GM21576 (cell line): ENCODE measurements at regions not wholly inside any gene's neighbourhood (a gene's known extent, or its start where the extent isn't known, plus 50 kb on each side); places are given as distances from the start of the nearest gene placed in this dataset.

ENCODE experiments used
- ATAC-seq: cut with Tn5 transposase; IDR thresholded peaks from one replicate; pipeline ENCODE4 v1.9.1; 2021; ENCODE audit warnings: mild to moderate bottlenecking, moderate library complexity; ENCODE audit not compliant: unreplicated experiment

DNA sequence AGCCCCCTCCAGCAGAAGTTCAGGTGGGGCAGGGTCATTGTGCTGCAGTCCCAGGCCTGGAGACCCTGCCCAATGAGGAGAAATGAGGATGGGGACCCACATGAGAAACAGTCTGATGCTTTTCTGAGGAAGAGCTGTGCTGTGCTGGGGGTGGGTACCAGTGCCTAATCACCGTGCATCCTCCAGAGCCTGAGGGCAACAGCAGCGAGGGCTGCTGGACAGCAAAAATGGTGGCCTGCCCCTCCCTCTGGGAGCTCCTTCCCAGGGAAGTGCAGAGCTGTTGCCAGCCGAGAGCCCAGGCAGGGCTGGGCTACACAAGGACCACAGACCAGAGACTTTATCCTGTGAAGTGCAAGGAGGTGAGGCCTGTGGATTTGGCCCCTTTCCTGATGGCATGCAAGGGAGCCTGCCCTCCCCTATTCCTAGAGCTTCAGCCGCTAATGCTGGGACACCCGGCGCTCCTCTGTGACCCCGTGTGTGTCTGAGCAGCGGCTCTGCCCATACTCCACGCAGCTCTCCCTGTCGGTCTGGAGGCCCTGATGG is 134.8 kb downstream of the DSEL start:
- no peak for ATAC-seq

DNA sequence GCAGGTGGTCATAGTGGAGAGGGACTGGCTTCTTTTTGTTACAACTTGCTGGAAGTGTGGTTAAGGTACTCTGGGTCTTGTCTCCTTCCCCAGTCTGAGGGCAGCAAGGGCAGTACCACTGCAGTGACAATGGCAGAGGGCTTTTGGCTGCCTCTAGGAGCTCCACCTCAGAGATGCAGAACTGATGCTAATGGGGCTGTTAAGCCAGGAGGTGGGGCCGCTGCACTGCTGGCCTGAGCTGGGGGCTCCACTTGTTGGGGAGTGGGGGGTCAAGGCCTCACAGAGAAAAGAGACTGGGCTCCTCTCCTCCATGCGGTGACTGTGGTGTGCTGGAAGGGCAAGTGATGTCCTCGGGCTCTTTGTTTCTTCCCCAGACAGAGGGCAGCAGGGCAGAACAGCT is 135.7 kb downstream of the DSEL start:
- ATAC-seq: no peak

DNA sequence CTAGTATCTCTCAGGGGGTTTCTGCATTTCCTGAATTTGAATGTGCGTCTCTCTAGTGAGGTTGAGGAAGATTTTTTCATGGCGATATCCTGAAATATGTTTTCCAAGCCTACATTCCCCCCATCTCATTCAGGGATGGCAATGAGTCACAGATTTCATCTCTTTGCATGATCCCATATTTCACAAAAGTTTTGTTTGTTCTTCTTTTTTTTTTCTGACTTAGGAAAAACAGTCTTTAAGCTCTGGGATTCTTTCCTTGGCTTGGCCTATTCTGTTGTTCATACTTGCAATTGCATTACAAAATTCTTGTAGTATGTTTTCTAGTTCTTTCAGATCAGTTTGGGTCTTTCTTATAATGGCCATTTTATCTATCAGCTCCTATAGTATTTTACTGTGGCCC is 136.5 kb downstream of the DSEL start:
- ATAC-seq: no peak

DNA sequence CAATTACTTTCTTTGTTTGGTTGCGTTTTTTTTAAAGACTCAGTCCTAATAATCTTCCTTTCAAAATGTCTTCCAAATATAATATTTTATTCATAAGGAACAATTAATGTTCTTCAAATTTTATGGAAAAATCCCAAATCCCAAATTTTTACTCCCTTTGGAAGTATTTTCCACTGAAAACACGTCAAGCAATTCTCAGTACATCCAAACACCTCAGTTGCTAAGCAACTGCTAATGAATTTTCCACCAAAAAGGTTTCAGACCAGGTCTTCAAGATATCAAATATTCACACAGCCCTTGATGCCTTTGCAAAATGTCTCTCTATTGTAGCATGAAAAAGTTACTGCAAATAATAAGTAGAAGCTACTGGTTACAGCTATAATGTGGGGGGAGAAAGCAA is 140.1 kb downstream of the DSEL start:
- no peak for ATAC-seq

DNA sequence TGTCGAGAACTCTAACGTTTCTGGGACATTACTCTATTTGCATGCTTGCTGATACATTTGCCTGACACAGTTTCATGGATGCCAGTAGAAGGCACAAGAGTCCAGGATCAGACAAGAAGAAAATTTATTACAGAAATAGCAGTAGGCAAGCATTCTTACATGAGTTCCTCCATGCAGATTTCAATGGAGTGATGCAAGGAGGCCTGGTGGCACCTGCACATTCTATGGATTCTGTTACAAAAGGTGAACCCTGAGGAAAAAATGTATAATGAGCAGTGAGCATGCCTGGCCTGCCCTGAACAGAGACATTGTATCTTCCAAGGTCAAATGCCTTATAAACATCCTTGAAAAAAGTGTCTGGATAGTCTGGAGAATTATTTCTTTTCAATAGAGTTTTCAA is 142.9 kb downstream of the DSEL start:
- no peak for ATAC-seq

DNA sequence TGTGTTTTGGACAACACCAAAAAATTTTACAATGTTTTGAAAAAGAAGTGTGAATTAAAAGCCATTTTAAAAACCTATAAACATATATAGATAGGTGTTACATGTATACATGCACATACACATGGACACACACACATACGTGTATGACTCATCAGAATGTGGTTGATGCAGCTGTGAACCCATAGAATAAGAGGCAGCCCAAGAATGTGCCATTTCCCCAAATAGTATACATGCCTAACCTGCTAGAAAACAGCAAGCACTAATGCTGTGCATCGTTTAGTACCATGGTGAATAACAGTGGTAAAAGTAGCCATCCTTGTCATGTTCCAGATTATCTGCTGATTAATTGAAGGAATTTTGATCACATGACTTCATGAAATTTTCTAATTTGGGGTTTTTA is 149.0 kb downstream of the DSEL start:
- no peak for ATAC-seq

DNA sequence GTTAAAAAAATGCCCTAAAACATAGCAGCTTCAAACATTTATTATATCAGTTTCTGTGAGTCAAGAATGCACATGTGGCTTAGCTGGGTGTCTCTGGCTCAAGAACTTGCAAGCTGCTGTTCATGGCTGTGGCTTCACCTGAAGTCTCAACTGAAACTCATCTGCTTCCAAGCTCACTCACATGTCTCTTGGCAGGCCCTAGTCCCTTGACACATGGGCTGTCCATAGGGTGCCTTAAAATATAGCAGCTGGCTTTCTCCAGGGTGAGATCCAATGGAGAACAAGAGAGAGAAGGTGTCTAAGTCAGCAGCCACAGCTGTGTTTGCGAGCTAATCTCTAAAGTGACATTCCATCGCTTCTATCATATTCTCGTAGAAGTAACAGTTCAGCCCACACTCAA is 152.8 kb downstream of the DSEL start:
- no peak for ATAC-seq

DNA sequence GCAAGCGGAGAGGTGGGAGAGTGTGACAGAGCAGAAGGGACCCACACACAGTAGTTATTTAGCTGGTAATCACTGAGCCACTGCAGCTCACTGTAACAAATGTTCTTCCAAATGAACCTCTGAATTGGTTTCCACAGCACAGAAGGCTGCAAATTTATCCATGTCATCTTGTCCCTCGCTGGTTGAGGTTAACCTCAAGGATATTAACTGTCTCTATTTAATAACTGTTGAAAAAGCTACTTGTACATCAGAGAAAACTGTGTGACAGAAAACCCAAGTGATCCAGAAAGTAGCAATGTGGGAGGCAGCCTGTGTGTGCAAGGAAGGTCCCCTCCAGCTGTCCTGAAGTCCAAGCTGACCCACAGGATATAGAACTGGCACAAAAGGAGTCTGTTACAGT is 153.6 kb downstream of the DSEL start:
- no peak for ATAC-seq

DNA sequence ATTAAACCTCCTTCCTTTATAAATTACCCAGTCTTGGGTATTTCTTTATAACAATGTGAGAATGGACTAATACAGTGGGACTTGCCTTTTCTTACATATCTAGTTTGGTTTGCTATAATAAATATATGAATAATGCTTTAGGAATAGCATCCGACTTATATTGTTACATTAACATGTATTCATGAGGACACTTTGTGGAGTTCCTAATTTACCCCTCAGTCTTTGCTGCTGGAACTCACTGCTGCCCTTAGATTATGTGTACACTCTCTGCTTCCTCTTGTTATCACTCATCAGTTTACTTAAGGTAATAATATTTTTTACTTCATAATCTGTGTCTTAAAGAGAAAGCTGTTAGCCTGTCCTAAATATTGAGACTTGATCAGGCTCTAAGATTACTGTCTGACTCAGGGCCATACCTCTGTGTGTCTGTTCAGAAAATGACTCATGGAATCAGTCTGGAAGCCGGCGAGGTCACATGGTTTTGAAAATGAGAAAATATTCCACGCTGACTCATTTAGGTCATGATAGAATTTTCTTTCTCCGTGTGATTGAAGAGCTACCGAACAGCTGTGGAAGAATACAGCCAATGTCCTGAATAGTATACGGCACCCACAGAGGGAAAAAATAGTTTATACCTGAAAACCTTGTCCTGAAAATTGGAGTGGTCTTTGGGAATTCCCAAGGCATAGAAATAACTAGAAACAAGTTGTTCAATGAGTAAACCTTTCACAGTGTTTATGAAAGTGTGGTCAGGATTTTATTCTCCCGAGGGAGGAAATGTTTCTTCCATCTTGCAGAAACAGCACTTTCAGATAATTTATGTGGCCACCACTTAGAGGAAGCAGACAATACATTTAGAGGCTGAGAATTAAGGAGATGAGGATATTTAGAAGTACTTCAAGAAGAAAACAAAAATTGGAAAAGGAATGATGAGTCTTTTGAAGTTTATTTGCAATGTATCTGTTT is 156.4 kb downstream of the DSEL start:
- ATAC-seq: no peak

DNA sequence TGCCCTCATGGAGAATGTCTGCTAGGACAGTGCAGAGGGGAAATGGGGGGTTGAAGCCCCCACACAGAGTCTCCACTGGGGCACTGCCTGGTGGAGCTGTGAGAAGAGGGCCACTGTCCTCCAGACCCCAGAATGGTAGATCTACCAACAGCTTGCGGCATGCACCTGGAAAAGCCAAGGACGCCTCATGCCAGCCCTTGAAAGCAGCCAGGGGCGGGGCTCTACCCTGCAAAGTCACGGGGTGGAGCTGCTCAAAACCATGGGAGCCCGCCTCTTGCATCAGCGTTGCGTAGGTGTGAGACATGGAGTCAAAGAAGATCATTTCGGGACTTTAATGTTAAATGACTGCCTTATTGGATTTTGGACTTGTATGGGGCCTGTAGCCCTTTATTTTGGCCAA is 157.6 kb downstream of the DSEL start:
- no peak for ATAC-seq

DNA sequence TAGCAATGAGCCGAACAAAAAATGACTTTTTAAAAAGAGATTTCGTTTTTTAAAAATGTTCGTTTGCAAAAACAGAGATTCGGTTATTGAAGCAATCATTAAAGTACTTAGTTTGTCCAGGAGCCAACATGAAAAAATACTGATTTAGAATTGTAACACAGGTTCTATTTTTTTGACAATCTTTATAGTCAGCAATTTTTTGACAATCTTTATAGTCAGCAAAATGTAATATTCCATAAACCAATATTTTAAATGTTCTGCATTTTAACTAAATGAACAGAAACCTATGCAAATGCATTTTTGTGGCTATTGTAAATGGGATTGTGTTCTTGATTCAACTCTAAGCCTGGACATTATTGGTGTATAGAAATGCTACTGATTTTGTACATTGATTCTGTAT is 161.8 kb downstream of the DSEL start:
- ATAC-seq: no peak

DNA sequence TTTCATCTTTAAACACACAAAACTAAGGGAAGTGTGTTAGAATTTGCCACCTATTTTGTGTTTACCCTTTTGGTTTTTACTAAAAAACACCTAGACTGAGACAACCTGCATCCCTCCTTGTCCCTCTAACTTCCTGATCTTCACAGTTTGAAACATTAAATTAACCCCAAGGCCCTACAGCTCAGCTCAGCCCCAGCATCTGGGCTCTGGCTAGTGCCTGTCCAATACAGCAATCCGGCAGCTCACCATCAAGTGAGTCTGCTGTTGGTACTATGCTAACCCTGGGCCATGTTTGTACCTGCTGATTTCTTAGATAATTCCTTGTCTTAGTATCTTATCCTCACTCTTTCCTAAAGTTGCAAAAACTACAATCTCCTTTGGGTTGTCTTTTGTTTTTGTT is 162.4 kb downstream of the DSEL start:
- ATAC-seq: no peak

DNA sequence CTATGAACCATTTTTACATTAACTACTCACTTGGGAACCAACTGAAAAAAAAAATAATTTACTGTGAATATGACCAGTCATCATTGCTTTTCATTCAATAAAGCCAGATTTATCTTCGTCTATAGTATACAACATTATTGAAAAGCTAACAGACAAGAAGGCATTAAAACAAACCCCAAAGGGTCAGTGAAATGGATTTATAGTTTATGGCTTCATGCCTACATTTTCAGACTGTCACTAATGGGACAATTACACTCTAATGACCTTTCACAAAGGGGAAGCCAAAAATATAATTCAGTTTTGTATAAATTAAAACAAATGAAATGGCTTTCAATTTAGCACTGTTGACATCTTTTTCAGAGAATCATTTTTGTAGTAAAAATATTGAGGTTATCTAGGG is 169.1 kb downstream of the DSEL start:
- no peak for ATAC-seq

DNA sequence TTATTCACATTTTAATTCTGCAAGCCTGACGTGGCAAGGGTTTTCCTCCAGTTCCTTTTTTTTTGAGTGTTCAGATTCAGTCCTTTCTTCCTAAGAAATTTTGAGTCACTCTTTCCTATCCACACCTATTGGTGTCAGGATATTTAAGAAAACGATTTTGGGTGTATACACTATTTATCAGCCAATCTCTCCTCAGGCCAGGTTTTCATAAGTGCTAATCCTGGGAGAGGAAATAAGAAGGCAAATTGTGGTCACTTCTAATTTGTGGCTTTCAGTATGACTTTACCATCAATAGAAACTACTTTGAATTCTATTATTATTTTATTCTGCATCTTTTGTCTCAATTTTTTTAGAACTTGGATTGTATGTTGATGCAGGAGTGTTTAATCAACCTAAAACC is 174.4 kb downstream of the DSEL start:
- ATAC-seq: no peak

DNA sequence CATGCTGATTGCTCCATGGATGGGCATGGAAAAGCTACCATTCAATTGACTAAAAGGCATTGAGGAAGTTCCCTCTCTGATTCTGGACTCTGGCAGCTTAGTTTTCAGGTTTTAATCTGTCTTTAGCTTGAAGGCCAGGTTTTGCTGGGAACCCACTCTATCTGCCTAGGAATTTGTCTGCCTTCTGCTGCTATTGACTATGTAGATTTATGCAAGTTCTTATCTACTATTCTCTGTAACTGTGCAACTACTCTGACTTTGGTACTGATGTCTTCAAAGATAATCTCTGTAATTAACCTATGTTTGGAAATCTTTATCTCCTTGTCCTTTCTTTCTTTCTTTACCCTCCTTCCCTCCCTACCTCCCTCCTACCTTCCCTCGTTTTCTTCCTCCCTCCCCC is 178.8 kb downstream of the DSEL start:
- ATAC-seq: no peak

DNA sequence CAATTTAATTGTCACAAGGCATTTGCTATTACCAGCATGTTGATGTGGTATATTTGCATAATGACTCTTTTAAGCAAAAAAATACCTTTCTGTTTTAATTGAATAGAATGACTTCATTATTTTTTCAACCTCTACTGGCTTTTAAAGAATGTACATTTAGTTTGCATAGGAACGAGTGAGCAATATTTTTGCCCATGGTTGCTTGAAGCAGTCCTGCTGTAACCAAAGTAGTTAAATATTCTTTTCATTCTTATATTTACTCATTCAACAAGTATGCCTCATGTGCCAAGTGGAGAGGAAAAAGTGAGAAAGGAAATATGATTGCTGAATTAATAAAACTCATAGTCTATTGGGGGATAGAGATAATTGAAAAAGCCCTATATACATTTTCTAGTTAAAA is 184.7 kb downstream of the DSEL start:
- ATAC-seq: no peak

DNA sequence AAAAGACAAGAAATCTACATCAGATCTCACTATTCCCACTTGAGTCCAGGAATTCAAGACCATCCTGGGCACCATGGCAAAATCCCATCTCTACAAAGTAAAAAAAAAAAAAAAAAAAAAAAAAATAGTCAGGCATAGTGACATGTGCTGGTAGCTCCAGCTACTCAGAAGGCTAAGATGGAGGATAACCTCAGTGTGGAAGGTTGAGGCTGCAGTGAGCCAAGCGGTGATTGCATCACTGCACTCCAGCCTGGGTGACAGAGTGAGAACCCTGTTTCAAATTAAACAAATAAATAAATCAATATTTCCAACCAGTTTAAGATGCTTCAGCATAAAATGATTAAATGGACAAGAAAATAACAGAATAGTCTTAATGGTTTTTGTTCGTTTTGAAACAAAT is 197.4 kb downstream of the DSEL start:
- no peak for ATAC-seq

DNA sequence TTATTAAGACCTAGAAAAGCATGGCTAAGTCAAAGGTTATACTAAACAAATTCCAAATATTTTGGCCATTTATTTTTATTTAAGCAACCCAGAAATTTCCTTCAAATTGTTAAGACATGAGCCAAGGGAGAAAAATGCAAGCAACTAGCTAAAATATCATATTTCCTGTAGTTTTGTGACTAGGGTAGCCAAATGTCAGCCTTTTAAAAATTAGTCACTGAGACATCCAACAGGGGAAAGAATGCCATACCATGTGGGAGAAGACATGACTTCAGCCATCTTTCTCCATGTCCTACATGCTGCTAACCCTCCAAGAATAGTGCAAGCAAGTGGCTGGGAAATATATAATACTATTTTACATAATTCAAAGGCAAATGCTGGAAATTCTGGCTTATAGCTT is 197.9 kb downstream of the DSEL start:
- no peak for ATAC-seq

DNA sequence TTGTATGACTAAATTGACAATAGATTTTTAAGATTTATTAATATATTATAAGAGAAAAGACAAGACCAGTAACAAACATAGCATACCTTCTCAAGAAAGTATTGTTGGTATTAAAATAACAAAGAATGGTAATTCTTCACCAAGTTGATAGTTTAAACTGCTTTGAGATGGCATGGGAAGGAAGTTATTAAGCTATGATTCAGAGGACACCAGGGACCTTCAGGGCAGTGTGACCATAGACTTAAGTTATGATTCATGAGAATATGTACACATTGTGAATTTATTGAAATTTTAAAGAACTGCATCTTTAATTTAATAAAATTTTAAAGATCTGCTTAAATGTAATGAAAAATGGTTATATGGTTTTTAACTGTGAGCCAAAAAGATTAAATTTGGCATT is 205.7 kb downstream of the DSEL start:
- ATAC-seq: no peak

DNA sequence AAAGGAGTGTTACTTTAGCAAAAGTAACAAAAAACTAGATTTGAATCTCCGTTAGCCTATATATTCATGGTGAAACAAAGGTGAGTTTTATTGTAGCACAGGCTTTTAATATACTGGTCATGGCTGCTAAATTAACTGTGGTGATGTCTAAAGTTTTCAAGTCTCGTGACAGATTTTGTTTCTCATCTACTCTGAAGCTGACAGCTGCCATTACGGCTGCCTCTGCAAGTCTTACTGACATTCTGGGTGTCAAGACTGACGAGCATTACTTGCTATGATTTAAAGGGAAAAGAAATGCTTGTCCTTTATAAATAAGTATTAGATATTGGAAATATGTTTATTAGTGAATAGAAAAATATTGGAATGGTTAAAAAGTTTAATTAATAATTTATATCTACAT is 207.7 kb downstream of the DSEL start:
- no peak for ATAC-seq

DNA sequence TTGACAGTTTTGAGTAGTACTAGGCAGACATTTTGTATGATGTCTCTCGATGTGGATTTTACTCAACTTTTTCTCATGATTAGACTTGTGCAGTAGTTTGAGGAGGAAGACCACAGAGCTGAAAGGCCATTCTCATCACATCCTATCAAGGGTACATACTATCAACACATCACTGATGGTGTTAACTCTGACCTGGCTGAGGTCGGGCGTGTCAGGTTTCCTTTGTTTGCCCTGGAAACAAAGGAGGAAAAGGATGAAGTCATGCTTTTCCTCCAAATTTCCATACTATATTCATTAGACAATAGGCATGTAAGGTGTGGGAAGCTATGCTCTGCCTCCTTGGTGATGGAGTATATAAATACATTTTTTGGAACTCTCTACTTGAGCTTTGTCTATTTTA is 211.1 kb downstream of the DSEL start:
- no peak for ATAC-seq

DNA sequence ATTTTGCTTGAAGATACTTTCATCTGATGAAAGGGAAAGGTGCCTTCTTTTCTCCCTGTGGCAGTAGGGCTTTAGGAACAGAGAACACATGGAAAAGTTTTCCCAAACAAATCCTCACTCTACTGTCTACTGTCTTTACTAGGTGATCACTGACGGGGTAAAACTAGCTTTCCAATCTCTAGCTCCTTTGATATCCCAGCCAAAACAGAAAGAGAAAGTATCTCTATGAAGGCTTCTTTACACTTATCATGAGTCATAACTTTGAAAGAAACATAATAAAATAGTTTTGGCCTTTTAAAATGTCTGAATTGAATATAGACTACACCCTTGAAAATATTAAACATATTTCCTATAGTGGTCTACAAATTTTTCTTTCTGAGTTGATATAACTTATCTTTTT is 214.5 kb downstream of the DSEL start:
- no peak for ATAC-seq

DNA sequence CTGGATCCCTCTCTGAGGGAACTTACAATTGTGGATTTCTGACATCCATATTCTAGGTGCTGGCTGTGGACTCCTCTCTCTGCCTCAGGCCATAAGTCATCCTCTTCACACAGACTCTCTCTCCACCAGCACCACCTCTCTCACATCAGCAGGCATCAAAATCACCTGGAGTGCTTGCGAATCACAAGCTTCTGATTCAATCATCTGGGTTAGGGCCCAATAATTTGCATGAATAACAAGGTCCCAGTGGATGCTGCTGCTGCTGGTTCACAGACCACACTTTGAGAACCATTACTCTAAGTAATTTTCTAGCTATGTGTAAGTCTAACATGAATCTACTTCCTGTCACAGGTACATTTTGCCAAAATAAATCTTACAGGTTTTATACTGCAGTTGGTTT is 214.9 kb downstream of the DSEL start:
- no peak for ATAC-seq
